ENCODE measurements at regions not wholly inside any gene's neighbourhood (a gene's known extent, or its start where the extent isn't known, plus 50 kb on each side); places are given as distances from the start of the nearest gene placed in this dataset.
"Not testable (repeated sequence)": the region's sequence is repeated elsewhere in the genome, so short reads cannot be mapped to it uniquely, and the experiment has no call there.

DNA sequence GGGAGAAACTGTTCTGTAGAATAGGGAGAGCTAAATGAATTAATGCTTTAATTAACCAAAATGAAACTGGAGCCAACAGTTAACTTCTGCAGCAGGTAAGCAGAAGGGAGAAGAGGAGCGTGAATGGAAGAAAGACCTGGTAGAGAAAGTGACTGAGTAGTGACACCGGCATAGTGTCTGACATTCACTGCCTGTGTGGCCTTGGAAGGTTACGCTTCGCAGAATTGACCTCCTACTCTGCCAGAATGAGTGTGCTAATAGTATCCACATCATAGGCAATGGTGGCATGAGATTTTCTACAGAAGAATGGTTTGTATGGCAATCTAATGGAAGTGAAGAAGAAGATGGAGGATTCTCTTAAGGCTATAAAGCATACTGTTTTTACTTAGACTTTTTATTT lies 614.4 kb downstream of the CPS1 start:
- ATAC-seq (no peak), DNase-seq (ENCODE audit: missing footprints) (no peak)
- intact Hi-C loops (cut with DNase I) = no loop called here

DNA sequence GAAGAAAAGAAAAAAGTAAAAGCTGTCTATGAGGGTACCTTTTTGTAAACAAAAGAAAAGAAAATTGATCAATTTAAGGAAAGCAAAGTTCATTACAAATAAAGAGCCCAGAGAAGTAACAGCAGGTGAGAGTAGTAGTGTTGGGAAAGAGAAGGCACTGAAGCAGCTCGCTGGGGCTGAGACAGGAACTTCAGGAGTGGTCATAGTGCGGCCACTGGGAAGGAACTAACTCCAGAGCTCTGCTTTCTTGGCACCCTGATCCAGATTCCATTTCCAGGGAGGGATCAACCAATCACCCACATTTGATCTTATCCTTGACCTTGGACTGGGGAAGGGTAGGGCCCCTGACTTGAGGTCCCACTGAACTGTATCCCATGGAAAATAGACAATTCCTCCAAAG lies 617.6 kb downstream of the CPS1 start:
- DNase-seq (ENCODE audit: missing footprints) = no peak
- no peak for ATAC-seq
- intact Hi-C loops (cut with DNase I) = no loop called here

DNA sequence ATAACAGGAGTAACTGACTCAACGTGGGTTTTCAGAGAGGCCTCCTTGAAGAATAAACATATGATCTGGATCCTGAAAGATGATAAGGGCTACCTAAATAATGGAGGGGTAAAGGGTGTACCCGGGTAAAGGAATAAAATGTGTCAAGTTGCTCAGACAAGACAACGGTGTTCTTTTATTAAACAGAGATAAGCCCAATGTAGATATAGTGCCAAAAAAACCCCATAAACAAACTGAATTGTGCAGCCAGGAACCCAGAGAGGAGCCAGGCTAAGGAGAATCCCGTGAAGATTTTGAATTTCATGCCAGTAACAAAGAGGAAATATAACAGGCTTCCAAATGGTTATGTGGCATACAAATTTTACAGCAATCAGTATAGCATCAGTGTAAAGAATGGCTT lies 618.2 kb downstream of the CPS1 start:
- no peak for ATAC-seq
- intact Hi-C loops (cut with DNase I) = no loop called here
- DNase-seq (ENCODE audit: missing footprints) = no peak

DNA sequence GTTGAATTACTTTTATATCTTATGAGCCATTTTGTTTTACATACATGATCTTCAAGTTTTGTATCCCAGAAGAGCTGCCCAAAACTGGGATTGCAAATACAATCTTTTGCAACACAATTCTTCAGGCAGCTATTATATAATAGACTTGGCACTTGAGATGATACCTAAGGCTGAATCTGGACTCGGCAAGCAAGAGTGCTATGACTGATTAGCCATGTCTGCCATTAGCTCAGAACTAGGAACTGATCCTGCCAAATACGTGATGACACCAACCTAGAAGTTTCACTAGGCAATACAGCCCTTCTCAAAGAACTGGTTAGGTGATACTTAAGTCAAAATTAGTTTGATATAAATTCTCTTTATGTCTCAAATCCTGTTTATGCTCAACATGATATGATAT lies 619.6 kb downstream of the CPS1 start:
- DNase-seq (ENCODE audit: missing footprints) (no peak), ATAC-seq (no peak)
- intact Hi-C loops (cut with DNase I) = no loop called here

DNA sequence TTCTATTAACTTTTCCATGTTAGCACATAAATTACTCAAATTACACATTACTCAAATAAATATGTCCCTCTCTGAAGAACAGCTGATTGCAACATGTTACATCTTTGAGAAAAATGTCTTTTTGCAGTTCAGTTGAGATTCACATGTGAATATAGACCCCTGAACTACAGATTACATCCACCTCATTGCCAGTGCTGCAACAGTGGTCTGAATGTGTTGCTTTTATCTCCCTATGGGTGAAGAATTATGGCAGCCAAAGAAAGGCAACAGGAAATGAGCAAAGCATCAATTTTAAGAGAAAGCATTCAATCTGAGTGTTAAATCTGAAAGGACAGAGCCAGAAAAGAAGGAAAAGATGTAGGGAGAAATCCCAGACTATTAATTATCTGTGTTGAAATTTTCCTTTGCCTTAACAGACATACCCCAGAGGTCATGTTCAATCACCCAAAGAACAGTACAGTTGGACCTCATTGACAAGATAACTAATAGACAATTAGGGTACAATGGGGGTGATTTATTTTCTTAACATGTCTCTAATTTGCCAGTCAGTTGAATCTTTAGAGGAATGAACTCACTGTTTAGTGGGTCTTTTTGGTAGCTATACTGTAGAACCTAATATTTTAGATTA lies 620.2 kb downstream of the CPS1 start:
- intact Hi-C loops (cut with DNase I) = no loop called here

DNA sequence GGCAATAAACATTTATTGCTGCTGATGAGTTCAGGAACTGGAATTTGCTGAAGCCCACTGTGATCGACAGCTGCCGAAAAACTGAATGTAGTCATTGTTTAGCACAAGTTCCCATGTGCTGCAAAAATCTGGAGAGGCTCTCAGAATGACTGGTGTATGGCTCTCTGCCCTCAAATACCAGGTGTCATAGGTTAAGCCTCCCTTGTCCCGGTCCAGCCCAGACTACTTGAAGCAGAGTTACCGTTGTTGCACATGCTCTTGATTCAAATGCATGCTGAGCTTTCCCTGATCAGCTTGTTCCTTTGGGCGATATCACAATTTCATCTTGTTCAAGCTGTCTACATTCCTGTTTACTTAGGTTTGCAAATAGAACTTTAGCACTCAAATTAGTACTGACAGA lies 625.2 kb downstream of the CPS1 start:
- ATAC-seq = no peak
- intact Hi-C loops (cut with DNase I) = no loop called here
- no peak for DNase-seq (ENCODE audit: missing footprints)

More for the DNA sequence above, 620.2 kb downstream of the CPS1 start:
- no peak for DNase-seq (ENCODE audit: missing footprints)
- ATAC-seq = no peak

DNA sequence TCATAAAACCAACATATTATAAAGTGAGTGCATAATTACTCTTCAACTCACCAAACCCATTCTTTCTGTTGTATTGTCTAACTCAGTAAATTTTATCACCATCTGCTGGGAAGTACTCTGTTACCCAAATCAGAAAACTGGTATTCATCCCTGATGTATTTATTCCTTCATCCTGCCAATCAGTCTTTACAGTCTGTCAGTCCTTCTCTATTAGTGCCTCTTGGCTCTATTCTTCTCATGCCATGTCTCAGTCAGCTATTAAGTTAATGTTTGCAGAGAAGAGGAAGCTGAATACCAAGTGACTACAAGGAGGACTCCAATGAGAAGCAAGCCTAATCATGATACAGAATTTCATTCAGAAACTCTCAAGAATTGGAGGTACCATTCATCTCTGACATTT lies 631.2 kb downstream of the CPS1 start:
- ATAC-seq (no peak), DNase-seq (ENCODE audit: missing footprints) (no peak)
- intact Hi-C loops (cut with DNase I) = no loop called here

DNA sequence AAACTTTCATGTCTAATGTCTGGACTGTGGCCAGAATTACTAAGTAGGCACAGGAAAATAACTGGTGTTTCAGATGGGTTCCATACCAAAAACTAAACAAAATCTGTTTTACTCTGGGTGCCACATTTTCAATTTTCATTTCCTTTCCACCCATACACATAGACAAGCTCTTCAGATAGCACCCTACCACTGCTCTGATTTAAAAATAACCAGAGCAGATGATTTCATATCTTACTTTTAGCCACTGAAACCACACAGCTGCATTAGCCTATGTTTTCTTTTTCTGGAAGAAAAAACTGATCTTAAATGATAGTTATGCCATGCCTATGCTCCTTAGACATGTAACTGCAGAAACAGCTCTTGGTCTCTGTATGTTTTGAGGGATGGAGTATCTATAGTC lies 647.6 kb downstream of the CPS1 start:
- no peak for DNase-seq (ENCODE audit: missing footprints)
- intact Hi-C loops (cut with DNase I) = no loop called here
- no peak for ATAC-seq

DNA sequence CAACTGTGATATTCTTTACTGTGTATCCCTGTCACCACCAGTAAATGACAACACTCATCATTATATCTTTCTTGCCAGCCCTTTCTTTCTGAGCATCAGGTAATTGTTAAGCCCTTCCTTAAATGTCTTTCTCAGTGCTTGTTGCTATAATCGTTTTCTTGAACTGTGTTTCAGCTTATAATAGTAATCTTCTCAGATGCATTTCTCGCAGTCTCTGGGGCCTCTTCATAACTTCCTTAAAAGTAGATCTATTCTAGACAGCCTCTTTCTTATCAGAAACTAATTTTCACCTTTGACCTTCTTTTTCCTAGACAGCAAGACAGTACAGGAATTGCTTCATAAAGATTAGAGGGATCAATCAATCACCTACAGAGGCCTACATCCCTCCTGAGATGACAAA lies 648.1 kb downstream of the CPS1 start:
- DNase-seq (ENCODE audit: missing footprints) (no peak), ATAC-seq (no peak)
- intact Hi-C loops (cut with DNase I) = no loop called here

DNA sequence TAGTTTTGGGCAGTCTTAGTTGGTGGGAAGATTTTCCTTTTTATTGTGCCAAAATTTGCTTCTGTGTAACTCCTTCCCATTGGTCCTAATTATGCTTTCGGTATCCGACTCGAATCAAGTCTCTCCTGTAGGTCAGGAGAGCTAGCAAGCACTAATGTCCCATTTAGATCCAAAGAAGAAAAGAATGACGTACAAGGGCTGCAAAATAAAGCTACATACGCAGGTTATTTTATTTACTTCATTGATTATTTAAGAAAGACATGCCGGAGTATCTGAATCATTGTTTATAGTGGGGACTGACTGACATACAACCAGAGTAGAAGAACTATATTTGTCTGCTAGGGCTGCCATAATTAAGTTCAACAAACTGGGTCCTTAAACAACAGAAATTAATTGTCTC lies 648.5 kb downstream of the CPS1 start:
- ATAC-seq (no peak), DNase-seq (ENCODE audit: missing footprints) (no peak)
- intact Hi-C loops (cut with DNase I) = no loop called here

DNA sequence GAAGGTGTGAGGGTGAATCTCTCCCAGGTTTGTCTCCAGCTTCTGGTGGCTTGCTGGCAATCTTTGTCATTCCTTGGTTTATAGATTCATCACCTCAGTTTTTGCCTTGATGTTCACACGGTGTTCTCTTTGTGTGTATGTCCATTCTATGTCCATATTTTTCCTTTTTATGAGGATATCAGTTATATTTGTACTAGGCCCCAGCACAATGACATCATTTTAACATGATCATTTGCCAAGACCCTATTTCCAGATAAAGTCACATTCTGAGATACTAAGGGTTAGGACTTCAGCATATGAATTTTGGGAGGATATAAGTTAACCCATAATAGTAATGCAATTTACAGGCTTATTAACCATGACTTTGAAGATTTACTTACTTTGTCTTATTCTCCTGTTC lies 649.0 kb downstream of the CPS1 start:
- intact Hi-C loops (cut with DNase I) = no loop called here
- no peak for DNase-seq (ENCODE audit: missing footprints)
- no peak for ATAC-seq

DNA sequence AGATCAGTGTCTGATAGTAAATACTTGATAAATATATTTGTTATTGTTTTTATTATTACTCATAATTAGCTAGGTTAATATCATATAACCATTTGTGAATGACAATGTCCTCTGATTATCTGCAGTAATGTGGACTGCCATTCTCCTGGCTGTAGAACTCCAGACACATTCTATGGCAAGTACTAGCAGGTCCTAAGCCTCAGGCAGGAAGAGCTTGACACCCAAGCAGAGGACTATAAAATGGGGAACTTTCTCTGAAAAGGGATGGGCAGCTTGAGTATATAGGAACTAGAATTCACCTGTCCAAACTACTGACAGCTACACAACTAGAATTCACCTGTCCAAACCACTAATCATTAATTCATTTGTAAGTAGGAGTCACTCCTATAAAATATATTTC lies 649.4 kb downstream of the CPS1 start:
- DNase-seq (ENCODE audit: missing footprints) (no peak), ATAC-seq (no peak)
- intact Hi-C loops (cut with DNase I) = no loop called here

DNA sequence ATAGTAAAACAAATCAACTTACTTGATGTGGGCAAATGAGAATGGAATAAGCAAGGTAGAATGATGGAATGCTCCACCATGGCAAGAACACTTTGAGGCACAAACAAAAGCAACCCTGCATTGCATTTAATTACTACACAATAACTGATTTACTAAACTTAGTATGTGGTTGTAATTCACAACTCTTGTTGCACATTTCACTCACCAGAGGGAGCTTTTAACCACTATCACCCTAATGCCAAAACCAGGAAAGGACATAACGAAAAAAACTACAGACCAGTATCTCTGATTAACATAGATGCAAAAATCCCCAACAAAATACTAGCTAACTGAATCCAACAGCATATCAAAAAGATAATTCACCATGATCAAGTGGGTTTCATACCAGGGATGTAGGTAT lies 659.8 kb downstream of the CPS1 start:
- DNase-seq (ENCODE audit: missing footprints) (no peak), ATAC-seq (no peak)
- intact Hi-C loops (cut with DNase I) = no loop called here

DNA sequence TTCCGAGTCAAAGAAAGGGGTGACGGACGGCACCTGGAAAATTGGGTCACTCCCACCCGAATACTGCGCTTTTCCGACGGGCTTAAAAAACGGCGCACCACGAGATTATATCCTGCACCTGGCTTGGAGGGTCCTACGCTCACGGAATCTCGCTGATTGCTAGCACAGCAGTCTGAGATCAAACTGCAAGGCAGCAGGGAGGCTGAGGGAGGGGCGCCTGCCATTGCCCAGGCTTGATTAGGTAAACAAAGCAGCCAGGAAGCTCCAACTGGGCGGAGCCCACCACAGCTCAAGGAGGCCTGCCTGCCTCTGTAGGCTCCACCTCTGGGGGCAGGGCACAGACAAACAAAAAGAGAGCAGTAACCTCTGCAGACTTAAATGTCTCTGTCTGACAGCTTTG lies 663.1 kb downstream of the CPS1 start:
- DNase-seq (ENCODE audit: missing footprints); ATAC-seq; intact Hi-C loops (cut with DNase I): not testable (repeated sequence)

DNA sequence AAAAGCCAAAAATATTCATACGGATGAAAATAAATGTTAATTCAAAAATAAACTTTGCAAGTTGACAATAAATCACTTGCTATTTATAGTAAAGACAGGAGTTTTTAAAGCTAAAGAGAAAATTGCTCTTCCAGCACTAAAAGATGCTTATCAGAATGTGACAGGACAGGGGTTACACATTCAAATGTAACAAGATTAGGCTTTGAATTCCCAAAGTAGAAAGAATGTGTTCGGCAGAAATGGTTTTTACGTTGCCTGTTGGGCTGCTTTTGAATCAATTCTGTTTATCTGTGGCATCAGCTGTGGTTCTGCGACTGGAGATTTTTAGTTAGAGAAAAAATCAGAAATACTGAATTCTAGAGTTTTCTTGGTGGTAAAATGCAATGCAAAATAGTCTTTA lies 669.4 kb downstream of the CPS1 start:
- ATAC-seq = no peak
- no peak for DNase-seq (ENCODE audit: missing footprints)
- intact Hi-C loops (cut with DNase I) = no loop called here

DNA sequence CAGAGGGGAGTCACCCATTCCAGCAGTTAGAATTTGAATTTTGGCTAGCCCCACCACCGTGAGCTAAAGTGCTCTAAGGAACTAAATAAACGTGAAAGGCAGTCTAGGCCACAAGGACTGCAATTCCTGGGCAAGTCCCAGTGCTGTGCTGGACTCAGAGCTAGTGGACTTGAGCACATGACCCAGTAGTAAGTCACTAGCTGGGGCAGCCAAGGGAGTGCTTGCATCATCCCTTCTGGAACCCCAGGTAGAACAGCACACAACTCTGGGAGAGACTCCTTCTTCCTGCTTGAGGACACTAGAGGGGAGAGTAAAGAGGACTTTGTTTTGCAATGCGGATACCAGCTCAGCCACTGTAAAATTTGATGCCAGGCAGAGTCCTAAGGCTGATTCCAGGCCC lies 672.2 kb downstream of the CPS1 start:
- intact Hi-C loops (cut with DNase I) = no loop called here
- ATAC-seq (no peak), DNase-seq (ENCODE audit: missing footprints) (no peak)

DNA sequence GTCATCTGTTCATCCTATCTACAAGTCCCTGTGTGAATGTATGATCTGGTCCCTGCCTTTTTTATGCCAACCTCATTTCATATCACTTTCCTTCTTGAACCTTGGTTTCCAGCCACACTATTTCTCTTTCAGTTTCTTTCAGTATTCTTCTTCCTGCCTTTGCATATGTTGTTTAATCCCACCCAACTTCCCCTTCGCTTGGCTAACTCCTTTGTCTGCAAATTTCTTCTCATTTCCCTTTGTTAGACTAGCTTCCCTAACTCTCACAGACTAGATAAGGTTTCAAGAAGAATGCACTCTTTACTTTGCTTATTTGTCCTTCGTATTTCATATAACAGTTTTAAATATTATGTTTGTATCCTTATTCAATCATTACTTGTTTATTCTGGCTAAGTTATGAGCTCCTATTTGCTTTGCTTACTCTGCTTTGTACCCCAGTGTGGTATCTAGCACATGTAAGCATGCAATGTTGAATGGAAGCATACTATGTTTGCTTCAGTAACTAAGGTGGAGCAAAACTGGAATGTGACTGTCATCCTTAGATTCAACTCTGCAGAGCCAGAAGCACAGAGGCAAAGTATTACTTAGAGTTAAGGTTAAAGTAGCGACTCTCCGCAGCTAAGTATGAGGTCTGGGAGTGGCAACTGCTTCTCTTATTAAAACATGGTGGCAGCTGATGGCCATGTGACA lies 681.3 kb downstream of the CPS1 start:
- ATAC-seq = no peak
- intact Hi-C loops (cut with DNase I) = no loop called here
- no peak for DNase-seq (ENCODE audit: missing footprints)

DNA sequence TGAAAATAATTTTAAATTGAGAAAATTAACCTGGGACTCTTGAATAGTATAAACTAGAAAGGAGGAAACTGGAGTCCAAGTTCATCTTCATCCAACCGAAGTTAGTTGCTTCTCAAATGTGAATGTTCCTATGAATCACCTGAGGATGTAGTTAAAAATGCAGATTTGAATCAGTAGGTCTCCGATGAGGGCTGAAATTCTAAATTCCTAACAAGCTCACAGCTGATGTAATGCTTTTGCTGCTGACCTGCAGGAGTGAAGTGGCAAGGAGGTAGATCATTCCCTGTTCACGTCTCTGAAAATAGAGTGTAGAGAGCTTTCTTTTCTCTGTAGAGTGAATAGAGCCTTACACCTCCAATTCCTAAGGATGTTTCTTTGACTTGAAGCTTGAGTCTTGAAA lies 685.5 kb downstream of the CPS1 start:
- intact Hi-C loops (cut with DNase I) = no loop called here
- no peak for ATAC-seq
- no peak for DNase-seq (ENCODE audit: missing footprints)

DNA sequence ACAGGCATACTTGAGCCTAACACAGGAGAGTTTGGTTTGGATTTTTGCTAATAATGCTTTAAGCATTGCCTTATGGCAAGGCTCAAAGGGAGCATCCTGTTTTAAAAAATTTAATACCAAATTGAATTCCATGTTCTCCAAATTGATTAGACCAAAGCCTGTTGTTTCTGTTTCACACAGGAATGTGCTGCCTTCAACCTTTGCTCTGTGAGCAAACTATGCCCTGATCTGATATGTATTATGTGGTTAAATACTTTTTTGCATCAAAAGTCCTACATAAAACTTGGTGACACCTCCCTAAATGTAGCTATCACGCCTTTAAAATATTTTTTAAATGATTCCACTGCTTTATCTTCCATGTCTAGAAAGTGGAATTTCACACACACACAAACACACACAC lies 691.4 kb downstream of the CPS1 start:
- DNase-seq (ENCODE audit: missing footprints) (no peak), ATAC-seq (no peak)
- intact Hi-C loops (cut with DNase I) = no loop called here

DNA sequence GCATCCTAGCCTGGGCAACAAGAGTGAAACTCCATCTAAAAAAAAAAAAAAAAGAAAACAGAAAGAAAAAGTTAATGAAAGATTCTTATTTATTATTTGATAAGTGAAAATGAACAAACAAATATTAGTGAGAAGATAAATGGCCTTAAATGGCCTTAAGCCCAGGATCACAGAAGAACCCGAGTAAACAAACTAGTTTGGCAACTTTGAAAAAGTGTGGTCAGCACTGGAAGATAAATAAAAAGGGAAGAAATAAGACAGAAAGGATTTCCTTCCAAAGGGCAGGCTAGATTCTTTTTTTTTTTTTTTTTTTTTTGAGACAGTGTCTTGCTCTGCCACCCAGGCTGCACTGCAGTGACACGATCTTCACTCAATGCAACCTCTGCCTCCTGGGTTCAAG lies 692.4 kb downstream of the CPS1 start:
- no peak for ATAC-seq
- no peak for DNase-seq (ENCODE audit: missing footprints)
- intact Hi-C loops (cut with DNase I) = no loop called here

DNA sequence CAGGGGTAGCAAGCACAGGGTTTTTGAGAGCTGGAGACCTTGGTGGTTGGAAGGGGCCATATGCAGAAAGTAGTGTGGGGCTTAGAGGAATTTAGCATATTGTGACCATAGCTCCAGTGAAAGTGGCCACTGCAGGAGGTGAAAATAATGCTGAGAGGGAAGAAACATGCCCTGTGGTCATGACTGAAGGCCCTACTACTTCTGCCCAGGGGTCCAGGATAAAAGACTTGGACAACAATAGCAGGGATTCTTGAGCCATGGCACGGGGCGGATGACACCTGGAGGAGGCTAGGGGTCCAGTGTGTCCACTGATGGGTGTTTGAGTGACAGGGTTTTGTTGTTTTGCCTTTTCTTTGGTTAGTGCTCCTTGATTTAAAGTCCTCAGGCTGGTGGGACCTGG lies 694.6 kb downstream of the CPS1 start:
- intact Hi-C loops (cut with DNase I) = no loop called here
- DNase-seq (ENCODE audit: missing footprints) = no peak
- ATAC-seq = no peak
